Stimulated activated CD8-positive, alpha-beta memory T cell treated with anti-CD3 and anti-CD28 coated beads, Interleukin-4, amount 100 ng/mL, for 24 hours (primary cell): ENCODE measurements at regions not wholly inside any gene's neighbourhood (a gene's known extent, or its start where the extent isn't known, plus 50 kb on each side); places are given as distances from the start of the nearest gene placed in this dataset.
"Not testable (repeated sequence)": the region's sequence is repeated elsewhere in the genome, so short reads cannot be mapped to it uniquely, and the experiment has no call there.

Experiments used
- DNase-seq: peaks from one replicate; pipeline ENCODE4 v3.0.0-alpha.2; 2020; ENCODE audit warnings: low read depth

DNA sequence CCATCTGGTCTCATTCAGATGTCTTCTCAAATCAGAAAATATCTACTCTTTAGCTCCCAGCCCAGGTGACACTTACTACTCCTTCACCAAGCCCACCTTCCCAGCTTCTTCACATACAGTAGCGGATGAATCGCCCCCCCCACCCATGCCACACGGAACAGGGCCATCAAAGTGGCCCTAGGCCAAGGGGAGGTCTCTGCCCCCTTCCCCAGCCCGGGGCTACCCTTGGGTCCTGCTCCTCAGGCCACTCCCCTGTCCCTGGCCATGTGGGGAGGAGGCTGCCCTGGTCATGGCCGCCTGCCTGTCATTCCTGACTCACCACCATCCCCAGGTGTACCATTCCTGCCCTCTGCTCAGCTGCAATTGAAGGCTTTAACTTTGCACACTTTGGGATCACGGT, 142.8 kb downstream of the NECTIN1 start:
- DNase-seq = no peak

DNA sequence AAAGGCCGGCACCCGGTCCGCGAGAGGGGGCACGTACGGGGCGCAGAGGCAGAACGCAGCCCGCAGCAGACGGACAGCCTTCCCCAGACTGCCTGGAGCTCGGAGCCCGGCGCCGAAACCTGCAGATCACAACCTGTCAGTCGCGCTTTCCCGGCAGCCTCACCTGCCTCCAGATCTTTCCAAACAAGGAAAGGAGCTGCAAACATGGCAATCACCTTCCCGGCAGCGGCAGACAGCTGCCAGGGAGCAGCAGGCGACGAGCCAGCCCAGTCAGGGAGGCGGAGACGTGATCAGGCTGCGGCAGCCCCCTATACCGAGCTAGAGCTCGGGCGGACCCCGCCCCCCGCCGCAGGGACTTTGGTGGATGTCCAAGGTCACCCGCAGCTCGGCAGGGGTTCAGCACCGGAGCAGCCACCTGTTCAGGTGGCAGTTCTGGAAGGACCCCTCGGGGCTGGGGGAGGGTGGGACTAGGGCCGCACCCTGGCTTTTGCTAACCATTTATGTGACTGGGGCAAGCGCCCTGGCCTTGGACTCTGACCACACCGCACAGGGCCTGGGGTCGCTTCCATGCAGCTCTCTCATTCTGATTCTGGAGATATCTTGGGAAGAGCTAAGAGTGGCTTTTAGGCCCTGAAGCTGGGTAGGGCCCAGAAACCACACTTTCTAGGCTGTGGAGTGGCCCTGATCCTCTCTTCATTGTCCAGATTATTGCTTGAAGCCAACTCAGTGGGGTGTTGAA, 143.8 kb downstream of the NECTIN1 start:
- no peak for DNase-seq

DNA sequence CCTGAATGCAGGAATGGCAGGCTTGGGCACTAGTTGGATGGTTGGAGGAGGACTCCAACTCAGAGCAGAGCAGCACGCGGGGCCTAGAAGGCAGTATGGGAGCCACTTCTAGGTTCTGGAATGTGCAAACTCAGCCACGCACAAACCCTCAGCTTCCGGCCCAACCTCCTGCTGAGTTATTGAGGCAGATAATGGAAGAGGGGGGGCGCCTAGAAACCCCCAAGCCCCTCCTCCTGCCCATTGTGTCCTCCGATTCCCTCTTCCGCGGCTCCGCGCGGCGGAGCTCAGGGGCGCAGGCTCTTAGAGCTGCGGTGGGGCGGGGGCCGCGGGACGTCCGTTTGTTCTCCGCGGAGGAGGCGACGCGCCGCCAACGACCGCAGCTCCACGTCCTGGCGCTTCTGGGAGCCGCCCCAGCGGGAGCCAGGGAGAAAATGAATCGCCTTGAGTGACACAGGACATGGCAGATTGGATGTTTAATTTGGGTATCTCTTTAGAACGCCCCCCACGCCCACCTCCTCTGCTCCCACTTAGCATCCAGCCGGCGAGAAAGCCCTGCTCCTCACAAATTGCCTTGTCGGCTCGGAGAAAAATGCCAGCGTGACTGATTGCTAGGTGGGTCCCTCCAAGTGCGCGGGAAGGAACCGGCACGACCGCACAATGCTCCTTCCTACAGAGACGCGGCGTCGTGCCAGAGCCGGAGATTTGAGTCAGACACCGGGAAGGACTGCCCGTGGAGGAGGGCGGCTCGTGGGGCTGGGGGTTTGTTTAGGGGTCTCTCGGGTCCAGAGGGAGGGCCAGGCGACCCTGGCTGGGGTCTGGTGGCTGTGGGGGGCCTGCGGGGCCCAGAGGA, 144.6 kb downstream of the NECTIN1 start:
- DNase-seq = no peak

DNA sequence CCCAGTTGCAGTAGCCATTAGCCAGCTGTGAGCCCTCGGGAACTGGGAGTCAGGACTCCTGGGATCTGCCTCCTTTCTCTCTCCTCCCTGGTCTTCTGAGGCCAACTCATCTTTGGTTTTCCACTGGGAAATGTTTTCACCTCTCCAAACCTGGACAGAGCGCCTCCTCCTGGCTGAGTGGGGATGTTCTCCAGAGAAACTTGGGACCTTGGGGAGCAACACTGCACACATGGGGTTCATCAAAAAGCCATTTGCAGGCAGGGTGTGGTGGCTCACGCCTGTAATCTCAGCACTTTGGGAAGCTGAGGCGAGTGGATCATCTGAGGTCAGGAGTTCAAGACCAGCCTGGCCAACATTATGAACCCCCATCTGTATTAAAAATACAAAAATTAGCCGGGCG, 145.4 kb downstream of the NECTIN1 start:
- no peak for DNase-seq

DNA sequence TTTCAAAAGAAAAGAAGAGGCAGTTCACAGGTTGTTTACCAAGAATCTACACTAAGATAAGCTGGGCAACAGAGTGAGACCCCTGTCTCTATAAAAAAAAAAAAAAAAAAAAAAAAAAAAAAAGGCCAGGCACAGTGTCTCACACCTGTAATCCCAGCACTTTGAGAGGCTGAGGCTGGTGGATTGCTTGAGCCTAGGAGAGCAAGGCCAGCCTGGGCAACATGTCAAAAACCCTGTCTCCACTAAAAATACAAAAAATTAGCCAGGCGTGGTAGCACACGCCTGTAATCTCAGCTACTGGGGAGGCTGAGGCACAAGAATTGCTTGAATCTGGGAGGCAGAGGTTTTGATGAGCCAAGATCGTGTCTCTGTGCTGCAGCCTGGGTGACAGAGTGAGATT, 147.6 kb downstream of the NECTIN1 start:
- DNase-seq = not testable (repeated sequence)

DNA sequence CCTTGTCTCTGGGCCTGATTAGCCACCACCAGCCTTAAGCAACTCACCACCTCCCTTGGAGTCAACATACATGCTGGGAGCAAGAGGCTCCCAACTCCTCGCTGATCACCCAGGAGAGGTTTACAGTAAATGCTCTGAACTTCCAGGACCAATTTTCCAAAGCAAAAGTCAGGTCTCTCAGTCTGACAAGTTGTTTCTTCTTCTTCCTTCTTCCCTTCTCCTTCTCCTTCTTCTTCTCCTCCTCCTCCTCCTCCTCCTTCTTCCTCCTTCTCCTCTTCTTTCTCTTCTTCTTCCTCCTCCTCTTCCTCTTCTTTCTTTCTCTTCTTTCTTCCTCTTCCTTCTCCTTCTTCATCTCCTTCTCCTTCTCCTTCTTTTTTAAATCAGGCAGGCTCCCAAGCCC, 148.2 kb downstream of the NECTIN1 start:
- no peak for DNase-seq

DNA sequence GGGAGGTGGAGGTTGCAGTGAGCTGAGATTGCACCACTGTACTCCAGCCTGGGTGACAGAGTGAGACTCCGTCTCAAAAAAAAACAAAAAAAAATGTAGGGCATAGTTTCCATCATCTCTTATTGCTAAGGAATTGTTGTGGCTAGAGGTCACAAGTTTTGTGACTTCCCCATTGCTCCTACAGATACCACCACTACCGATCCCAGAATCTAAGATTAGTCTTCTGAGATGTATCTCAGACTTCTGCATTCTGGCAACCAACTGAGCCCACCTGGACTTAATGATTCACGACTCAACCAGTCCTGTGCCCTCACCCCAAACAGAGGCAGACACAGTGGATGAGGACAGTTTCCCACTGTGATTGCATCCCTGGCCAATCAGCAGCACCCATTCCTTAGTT, 148.9 kb downstream of the NECTIN1 start:
- DNase-seq = no peak

DNA sequence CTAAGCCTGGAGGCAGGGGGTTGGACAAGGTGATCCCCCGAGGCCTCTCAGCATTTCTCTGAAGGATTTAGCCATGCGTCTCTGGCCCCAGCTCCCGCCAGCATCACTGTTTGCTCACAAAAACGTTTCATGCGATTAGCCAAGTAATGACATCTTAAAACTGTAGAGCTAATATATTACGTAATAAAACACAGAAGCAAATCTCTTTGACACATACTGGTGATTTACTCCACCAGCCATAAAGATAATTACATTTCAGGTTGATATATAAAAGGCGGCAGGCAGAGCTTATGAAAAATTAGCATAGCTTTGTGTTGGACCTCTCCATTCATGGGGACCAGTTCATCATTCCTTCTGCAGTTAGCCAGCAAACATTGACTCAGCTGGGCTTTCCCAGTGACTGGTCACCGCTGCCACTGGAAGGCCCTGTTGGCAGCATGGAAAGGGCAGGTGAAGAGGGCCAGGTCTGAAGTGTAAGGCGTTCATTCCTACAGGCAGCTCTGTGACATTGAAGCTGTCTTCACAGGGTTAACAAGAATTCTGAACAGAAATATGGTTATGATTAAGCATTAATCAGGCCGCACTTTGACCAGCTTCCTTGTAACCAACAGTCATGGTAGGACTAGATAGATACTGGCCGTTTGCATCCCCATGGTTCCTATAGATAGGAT, 150.3 kb downstream of the NECTIN1 start:
- DNase-seq = no peak

DNA sequence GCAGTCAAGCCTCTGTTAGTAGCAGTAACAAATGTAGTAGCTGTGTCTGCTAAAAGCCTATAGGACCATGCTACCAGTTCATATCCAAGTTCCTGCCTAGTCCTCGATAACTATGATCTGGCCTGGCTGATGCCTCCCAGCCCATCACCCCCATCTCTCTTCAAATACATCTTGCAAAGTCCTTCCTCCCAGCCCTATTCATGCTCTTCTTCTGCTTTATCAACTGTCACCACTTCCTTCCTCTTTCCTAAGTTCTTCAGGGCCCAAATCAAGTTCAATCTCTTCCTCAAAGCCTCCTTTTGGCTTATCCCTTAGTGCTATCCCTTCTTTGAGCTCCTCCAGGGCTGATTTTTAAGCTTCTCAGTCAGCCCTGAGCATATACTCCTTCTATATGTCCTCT, 150.9 kb upstream of the THY1 start:
- no peak for DNase-seq

DNA sequence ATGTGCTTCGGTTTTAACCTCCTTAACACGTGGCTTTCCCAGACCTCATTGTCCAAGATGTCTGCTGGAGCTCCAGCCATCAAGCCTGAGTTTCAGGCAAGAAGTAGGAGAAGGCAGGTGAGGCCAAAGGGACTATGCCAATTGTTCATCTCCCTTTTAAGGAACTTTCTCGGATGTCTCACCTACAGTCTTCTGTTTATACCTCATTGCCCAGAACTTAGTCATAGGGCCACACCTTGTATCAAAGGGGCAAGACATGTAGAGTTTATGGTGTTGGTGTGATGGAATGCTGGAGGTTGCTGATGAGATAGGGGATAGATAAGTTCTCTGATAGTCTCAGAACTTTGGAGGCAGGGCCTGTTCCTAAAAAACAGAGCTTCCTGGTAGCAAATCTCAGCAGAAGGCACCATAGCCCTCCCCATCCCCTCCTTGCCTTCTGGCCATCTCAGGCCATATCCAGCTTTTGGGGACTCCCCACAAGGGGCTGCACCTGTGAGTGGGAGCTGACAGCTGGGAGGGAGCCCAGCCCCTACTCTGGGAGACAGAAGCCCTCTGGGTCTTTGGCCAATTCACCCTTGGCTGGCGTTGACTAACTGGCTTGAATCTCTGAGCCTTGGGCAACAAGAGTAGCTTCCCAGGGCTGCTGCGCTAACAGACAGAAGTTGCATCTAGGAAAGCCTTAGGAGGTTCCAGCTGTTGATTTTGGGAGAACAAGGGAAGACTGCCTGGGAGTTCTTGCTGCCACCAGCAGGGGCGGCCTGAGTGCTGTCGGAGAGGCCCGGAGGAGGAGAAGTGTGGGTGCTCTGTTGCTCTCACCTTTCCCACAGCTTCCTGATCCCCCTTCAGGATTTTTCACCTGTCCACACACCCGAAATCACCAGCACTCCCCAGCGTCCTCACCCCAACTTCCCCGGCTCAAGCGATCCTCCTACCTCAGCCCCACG, 149.8 kb upstream of the THY1 start:
- DNase-seq = no peak

DNA sequence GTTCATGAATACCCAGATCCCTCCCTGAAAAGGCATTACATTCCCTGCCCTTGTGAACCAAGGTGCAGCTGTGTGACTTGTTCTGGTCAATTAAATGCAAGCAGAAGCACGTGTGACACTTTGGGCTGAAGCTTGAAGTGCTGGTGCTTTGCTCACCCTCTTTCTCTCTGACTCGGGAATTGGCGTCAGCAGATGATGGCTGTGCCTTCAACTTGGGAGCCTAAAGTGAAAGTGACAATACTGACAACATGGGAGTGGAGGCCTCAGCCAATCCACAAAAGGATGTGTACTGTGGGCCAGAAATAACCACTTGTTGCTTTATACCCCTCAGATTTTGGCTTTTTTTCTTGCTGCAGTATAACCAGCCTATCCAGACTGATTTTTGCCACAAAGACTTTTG, 148.3 kb upstream of the THY1 start:
- no peak for DNase-seq

DNA sequence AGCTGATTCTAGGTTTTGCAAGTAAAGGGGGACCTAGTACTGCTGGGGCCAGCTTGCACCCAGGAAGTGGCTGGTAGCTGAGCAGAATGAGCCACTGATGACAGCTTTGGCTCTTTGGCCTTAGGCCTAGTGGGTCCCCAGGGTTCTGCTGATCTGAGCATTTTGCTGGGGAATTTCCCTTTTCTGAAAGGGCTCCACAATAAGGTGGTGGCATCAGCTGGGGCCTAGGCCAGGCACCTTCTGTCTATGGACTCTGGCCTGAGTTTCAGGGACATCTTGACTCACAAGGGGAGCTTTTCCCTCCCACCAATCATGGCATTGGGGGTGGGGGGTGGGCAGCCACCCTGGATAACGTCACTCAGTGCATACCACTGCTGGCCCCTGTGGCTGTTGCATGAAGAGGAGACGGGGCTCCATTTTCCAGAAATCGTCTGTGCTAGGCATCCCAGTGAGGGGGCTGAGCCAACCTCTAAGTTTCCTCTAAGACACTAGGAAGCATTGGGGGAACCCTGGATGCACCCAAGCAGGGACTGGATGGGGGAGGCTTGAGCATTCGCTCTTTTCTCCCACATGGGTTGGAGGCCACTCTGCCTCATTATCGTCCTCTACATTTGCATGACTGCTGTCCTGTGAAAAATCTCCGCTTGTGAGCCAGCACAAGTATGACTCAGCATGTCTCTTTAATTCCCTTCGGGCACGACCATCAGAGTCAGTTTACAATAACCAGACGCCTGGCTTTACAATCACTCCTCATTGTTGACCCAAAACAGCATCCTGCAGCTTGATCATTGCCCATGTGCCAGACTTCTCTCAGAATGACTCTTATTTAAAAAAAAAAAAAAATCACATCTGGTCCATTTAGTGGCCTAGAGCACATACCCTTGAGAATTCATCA, 145.0 kb upstream of the THY1 start:
- no peak for DNase-seq

DNA sequence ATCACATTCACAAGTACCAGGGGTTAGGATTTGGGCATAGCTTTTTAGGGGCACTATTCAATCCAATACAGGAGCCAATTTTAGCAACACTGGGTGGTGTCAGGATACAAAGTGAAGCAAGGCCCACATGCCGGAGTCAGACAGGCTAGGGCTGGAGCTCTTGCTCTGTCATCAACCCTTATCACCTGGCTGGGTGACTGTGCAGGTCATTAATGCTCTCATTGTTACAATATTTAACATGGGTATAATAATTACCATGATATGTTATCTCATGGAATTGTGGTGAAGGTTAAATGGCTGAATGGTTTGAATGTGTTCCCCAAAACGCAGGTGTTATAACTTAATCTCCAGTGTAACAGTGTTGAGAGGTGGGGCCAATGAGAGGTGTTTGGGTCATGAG, 143.3 kb upstream of the THY1 start:
- DNase-seq = no peak

DNA sequence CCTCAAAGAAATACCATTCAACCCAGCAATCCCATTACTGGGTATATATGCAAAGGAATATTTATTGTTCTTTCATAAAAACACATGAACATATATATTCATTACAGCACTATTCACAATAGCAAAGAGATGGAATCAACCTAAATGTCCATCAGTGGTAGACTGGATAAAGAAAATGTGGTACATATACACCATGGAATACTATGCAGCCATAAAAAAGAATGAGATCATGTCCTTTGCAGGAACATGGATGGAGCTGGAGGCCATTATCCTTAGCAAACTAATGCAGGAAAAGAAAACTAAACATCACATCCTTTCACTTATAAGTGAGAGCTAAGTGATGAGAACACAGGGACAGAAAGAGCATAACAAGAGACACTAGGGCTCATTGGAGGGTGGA, 142.7 kb upstream of the THY1 start:
- DNase-seq = not testable (repeated sequence)

DNA sequence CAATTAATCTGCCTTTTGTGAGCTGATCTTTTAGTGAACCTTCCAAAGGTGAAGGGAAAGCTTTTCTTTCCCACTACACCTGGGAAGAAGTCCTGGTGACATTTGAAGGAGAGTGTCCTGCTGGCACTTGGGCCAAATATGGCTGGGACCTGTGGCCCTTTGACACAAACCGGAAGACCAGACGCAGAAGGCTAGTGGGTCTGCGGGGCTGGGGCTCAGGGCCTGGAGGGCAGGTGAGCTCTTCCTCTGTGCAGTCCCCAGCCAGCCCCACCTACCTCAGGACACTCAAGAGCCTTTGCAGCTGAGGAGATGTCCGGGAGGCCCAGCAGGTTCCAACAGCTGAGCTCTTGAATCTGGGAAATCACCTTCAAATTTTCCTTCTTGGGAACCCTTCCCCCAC, 138.0 kb upstream of the THY1 start:
- no peak for DNase-seq

DNA sequence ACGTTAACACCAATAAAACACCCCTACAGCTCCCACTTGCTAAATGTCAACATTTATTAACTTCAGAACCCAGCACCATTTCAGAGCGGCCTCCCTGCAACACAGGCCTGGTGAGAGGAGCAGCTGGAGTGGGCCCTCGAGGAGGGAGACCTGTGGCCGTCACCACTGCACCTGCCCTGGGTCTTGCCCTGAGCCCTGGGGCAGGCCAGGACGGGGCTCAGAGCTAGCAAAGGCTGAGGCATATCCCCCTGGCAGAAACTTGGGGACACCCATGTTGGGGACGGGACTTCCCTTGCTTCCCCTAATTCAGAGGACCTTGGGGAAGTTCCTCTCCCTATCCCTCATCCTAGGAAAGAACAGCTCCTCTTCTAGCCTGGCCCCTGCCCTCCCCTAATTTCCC, 137.3 kb upstream of the THY1 start:
- DNase-seq = no peak

DNA sequence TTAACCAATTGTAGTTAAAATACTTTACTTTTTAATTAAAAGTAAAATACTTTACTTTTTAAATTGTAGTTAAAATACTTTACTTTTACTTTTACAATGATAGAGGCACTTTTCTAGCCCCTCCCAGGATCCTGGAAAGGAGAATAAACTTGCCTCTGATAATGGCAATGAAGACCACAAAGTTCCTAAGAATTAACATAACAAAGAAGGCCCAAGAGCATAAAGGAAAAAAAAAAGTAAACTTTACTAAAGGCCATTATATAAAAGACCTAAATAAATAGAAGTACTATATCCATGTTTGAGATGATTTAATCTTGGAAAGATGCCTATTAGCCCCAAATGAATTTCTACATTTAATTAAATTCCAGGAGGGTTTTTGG, 129.1 kb upstream of the THY1 start:
- no peak for DNase-seq

DNA sequence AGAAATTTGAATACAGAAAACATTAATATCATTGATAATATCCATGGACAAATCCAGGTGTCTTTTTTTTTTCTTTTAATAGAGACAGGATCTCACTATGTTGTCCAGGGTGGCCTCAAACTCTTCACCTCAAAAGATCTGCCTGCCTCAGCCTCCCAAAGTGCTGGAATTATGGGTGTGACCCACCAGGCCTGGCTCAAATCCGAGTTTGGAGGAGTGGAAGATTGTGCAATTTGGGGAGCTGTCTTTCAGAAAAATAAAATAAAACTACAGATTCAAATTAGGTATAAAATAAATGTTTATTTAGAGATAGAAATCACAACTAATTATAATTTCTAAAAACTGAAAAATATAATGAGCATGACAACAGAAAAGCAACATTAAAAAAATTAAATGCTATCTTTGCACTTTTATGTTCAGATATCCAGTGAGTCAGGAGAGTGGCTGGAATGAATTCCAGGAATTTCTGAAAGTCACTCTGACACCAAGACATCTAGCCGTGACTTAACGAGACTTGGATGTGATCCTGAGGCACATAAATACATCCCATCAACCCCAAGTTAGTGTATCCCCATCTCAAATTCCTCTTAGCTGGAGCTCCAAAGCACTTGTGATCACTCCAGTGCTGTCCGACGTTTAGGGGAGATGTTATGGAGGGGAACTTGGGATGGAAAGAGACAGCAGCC, 128.6 kb upstream of the THY1 start:
- DNase-seq = no peak

DNA sequence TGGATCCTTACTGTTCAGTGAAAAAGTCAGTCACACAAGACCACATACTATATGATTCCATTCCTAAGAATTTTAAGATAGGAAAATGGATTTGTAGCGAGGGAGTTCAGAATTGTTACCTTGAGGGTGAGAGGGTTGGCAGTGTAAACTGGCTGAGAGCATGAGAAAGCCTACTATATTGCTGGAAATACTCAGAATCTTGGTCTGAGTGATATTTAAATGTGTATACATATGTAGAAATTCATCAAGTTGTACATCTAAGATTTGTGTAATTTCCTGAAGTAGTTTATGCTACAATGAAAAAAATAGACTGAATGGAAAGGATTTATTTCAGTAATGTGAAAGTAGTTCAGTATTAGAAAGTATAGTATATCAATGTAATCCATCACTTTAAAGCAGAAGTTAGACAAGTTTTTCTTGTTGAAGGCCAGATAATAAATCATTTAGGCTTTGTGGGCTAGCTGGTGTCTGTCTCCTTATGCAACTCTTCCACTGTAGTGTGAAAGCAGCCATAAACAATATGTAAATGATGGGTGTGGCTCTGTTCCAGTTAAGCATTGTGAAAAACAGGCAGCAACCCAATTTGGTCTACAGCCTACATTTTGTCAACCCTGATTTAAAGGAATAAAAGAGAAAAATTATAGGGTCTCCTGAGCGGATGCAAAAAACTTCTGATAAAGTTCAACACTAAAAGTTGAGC, 127.2 kb upstream of the THY1 start:
- DNase-seq = no peak

DNA sequence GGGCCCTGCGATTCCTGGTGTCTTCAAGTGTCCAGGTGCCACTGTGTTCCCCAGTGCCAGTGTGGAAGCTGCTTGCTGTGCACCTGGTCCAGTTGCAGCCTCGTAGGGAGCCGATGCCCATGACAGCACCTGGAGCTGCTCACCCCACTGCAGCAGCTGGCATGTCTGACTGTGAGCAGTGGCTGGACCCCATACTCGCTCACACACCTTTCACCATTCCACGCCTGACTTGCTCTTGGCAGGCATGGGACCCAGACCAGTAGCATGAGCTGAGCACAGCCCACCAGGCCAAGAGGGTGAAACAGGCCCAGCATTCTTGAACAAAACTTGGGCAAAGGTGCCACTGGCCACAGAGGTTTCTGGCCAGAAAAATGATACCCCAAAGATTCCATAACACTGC, 124.5 kb upstream of the THY1 start:
- DNase-seq = no peak
